Stimulated activated CD4-positive, alpha-beta T cell treated with anti-CD3 and anti-CD28 coated beads, Interleukin-4, amount 100 ng/mL, for 24 hours (primary cell): ENCODE measurements at regions not wholly inside any gene's neighbourhood (a gene's known extent, or its start where the extent isn't known, plus 50 kb on each side); places are given as distances from the start of the nearest gene placed in this dataset.
"Not testable (repeated sequence)": the region's sequence is repeated elsewhere in the genome, so short reads cannot be mapped to it uniquely, and the experiment has no call there.

Source experiments
- DNase-seq: peaks from one replicate; pipeline ENCODE4 v3.0.0-alpha.2; 2020

DNA sequence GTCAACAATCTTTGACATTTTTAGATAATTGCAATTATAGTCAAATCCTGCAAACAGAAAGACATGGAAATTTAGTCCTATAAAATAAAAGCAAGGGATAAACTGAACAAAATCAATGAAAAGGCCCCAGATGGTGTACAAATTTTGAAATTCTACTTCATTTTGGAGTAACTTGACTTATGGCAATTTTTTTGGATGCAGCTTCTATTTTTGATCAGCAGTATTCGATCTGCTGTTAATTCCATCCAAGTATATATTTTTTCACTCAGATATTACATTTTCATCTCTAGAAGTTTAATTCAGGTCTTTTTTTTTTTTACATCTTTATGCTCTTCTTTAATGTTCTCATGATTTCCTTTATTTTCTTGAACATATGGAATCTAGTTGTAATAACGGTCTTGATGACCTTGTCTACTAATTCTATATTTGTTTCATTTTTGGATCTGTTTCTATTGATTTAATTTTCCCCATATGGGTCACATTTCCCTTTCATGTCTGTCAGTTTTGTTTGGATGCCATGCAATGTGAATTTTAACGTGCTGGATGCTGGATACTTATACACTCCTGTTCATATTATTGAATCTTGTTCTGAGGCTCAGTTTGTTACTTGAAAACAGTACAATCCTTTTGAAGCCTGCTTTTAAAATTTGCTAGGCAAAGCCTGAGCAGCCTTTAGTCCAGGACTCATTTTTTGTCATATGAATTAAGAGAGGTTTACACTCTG, 164.3 kb upstream of the FAM3C start:
- no peak for DNase-seq

DNA sequence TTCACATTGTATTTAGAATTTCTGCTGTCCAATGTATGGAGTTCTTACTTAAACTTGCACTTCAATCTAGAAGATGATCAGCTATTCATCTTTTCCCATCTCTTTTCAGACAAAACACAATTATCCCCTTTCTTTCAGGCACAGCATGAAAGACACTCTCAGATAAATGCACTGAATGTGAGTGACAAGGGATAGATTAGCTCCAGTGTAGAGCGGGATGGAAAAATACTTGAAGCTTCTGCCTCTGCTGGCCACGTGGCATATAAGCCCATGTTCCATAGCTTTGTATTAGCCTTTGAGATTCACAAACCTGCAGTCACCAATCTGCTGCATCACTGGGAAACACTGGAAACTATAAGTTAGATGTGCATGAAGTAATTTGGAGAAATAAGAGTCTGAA, 162.2 kb upstream of the FAM3C start:
- no peak for DNase-seq

DNA sequence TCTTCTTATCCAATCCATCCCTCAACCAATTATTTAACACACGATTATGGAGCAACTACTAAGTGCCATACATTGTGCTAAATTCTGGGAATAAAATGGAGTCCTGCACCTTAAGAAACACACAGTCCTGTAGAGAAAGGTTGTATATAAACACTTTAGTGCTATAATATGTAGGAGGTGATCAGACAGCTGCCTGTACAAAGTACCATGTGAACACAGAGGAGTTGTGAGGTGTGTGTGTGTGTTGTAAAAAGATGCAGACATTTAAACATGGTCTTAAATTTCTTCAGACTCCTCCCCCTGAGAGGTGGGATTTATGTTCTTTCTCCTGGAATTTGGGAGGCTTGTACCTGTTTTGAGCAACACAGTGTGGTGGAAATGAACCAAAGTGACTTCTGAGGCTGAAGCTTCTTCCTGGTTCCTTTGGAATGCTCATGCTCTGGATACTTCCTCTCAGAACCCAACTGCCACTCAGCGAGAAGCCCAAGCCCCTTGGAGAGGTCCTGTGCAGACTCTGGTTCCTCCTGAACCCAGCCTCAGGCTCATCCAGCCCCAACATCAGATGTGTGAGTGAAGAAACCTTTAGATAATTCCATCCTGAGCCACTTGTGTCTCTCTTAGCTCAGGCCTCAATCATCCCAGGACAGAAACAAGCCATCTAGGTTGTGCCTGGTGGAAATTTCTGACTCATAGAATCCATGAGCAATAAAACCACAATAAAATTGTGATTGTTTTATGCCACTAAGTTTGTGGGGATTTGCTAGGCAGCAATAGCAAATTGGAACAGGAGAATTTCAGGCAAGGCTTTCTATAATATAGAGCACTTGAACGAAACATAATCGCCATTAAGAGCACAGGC, 161.2 kb upstream of the FAM3C start:
- no peak for DNase-seq

DNA sequence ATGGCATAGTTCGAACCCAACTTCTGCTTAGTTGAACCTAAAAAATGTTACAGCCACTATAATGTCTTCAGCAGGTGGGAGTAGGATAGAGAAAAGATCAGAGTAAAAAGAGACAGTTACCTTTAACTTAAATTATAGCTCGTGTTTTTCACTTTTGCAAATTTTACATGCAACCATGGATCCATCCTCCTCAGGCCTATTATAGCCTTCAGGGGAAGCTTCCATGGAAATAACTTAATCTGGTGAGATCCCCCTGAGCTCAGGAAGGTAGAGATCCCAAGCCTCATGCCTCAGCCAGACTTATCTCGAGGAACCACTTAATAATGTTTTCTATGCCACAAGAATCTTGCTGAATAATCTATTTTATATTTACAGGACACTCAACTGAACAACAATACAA, 159.4 kb upstream of the FAM3C start:
- DNase-seq = no peak

DNA sequence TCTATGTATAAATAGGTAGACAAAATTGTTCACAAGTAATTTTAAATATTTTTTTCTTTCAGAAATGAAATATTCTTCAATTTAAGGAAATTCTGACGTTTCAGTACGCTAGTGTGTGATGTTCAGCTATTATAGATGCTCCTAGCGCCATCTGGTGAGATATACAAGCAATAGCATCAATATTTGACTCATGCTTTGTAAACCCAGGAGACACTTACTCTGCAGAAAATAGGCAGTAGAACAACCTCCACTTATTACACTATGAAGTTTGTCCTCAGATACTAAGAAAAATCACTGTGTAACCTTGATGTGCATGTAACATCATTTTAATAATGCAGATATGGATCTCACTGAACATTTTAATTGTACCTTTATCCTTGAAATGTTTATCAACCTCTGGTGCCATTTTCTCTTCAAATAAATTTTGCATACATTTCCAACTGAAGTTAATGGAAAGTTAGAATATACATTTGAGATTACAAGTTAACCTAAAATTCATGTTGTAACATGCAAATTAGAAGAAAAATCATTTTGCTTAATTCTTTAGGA, 151.5 kb upstream of the FAM3C start:
- no peak for DNase-seq

DNA sequence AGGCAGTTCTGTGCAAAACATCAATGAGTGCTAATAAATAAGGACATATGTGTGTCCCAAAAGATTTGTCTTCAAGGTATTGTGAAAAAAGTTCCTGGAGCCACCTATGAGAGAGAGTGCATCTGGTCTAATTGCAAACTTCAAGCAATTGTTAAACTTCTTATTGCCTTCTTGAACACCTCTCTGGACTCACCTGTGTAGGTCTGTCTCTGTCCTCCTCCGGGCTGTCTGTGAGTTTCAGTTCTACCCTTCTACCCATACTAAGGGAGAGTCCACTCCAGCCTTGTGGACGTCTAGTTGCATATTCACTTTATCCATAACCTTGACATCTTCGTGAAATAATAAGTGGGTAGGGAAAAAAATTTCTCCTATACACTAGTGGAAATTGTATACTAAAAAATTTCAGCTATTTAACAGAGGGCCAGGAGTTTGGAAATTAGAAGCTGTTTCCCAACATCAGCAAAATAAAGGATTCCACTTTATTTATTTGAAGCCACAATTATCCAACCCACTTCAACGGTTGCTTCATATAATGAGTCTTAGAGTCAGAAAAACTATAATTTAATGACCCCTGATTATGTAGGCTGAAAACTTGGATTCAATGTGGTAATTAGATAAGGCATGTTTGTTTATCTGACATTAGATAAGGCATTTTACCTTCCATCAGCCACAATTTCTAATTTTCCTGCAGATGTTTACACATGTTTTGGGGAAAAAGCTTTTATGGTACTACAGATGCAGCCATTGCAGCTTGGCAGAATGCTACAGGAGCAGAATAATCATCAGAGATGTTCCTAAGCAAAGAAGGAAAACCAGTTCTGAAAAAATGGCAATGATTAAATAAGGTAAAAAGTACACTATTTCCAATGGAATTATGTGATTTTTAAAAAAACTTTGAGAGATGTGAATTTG, 150.8 kb upstream of the FAM3C start:
- no peak for DNase-seq

DNA sequence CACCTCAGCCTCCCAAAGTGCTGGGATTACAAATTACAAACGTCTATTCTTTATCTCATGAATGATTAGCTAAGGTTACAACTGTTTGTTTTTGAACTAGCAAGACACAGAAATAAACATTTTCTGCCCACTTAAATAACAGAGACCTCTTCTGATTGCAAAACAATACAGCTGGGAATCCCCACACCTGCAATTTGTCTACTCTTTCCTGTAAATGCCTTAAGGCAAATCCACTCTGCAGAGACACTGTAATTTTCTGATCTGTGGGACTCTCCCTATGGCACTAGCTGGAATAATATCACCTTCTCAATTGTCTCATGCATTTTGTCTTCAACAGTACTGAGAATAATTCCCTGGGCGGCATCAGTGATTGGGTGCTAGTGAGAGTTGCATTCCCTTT, 149.3 kb upstream of the FAM3C start:
- no peak for DNase-seq

DNA sequence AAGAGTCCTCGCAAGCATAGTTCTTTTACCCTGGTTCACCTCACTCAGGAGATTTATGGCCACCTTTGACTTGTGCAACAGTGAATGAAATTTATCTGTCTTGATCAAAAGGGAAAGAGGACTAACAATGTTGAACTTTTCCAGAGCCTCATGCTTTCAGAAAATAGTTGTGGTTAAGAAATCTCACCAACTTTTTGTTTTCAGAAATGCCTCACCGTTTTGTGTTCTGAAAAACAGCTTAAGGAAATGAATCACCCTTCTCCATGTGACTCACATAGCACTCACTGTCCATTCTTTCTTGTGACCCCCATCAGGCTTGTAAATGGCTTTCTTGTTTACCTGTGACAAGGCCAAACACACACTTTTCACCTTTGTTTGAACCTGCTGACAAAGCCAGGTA, 148.6 kb upstream of the FAM3C start:
- DNase-seq = peak; percentile 15

DNA sequence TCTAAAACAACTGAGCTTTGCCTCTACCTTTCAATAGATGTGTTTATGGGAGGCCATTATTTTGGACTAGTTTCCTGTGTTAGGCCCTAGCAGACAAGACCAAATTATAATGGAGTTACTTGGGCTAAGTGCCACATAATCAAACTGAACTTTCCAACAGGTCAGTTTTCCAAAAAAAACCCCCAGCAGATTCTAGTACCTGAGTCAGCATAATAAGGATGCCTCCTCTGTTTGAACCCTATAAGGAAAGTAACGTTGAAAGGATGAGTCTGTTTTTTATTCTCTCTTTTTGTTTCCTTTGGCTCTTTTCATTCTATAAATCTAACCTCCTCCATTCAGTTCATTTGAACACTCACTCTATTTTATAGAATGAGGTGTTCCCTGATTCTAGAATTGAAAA, 148.1 kb upstream of the FAM3C start:
- DNase-seq = no peak

DNA sequence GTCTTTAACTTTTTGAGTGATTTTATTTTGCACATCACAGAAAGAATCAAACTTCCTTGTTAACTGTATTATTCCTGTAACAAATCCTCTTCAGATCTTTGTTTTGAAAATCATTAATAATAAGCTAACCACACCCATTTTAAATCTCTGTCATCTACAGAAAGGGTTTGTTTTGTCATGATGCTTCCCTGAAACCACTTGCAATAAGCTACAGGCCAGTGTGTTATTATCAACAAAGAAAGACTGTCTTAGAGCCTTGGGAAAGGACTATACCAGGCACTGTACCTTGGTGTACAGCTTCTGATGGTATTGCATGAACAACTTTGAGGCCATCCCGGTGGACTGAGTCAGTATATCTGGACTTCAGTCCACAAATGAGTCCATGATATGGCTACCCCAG, 145.3 kb upstream of the FAM3C start:
- DNase-seq = no peak

DNA sequence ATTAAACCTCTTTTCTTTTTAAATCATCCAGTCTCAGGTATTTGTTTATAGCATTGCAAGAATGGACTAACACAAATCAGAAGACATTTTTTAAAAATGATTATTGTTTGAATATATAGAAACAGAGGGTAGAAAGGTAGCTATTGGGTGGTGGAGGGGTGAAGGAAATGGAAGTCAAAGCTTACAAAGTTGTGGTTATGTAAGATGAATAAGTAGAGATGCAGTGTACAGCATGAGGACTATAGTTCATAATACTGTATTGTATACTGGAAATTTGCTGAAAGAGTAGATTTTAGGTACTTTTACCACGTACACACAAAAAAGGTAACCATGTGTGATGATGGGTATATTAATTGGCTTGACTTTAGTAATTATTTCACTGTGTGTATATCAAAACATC, 144.0 kb upstream of the FAM3C start:
- DNase-seq = no peak

DNA sequence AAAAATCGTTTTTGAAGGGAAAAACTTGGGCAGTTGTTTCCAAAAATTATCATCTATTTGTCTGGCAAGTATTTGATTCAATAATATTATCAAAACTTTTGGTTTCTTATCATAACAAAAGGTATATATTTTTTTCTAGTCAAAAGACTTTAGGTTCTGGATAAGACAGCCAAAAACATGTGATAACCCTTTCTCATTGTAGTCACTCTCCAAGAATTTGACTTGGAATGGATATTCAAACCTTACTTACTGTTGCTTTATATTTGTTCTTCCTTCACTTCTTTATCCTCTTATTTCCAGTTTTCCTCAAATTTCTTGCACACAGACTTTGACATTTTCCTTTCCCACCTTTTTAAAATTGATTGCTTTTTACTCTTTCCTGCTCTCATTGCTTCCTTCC, 140.9 kb upstream of the FAM3C start:
- DNase-seq = no peak

DNA sequence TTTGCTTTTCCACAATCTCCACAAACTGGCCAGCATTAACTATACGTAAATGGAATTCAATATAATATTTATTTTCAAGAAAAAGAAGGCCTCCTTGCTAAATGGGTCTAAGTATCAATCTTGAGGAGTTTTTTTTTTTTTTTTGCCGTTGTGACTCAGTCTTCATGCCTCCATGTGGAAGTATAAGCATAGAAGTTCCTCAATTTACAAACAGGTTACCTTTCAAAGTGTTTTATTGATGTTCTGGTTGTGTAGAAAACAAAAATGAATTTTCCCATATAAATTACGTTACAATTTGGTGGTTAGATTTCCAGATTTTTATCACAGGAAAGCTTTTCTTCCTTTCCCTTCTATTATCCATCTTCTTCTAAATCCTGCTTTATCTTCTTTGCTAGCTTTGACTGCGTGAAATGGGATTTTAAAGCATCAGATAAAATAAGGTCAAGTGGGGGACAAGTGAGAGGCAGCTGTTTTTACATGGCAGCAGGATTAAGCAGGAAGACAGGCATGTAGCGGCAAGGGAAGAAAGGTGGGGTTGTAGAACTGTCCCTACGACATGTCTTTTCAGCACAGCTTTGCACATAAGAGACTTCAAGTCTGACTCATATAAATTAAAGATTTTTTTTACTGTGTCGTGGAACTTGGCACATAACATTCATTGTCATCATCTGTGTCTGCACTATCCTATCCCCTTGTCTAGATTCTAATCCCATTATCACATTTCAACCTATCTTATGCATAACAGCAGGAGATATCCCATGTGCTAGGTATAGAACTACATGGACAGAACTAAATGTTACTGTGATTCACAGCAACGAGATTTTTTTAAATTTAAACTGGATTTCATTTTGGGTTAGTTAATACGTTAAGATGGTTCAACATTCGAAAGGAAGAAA, 135.3 kb upstream of the FAM3C start:
- no peak for DNase-seq

DNA sequence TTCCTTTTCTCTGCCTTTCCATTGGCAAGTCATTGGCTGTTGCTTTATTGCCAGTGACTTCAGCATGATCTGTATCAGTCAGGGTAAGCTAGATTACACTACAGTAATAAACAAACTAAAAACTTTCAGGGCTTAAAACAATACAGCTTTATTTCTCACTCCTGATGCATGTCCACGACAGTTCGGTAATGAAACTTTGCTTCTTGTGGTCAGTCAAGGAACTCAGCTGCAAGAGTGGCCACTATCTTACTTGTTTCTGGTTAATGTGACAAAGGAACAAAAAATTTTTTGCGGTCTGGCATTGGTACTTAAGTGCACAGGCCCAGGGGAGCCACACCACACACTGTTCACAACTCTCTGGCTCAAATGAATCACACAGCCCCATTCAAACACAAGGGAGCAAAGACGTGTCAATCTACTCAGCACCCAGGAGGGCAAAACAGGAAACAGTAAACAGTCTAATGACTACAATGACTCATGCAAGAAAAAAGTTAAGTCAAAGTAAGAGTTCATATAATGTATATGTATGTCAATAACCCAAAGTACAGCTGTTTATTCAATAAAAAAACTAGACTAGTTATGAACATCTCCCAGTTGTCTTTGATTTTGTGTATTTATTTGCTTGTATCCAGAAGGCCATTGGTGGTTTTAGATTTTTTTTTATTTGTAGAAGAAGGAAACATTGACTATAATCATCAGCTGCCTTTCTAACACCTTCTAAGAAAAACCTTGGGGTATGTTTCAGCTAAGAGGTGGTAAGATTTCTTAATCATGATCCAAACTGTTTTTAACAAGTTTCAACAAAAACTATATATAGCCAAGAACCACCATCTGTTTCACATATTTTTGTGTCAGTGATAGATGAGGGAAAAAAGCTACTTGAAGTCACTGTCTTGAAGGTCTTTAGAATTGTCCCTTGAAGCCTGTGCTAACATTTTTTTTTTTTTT, 134.4 kb upstream of the FAM3C start:
- peak; percentile 64 for DNase-seq

DNA sequence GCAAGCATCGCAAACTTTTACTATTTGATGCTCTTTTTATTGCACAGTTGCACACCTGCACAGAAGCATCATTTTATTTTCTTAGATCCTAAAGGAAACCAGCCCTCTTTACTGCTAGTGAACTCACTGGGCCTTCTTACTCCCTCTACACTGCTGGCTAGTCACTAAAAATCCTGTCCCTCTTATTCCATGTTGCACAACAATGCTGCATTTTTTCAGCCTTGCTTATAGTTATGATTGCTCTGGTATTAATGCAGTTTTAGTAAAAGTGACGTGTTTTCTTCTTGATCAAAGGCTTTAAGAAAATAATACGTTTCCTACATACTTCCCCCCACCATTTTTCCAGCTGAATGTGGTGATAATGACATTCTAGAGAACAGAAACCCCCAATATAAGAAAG, 132.9 kb upstream of the FAM3C start:
- no peak for DNase-seq

DNA sequence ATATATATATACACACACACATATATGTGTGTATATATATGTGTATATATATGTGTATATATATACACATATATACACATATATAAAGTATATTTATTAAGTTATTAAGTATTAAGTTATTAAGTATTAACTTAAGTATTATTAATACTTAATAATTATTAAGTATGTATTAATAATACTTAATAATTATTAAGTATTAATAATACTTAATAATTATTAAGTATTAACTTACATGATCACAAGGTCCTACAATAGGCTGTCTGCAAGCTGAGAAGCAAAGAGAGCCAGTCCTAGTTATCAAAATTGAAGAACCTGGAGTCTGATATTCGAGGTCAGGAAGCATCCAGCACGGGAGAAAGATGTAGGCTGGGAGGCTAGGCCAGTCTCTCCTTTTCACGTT, 130.1 kb upstream of the FAM3C start:
- DNase-seq = not testable (repeated sequence)

DNA sequence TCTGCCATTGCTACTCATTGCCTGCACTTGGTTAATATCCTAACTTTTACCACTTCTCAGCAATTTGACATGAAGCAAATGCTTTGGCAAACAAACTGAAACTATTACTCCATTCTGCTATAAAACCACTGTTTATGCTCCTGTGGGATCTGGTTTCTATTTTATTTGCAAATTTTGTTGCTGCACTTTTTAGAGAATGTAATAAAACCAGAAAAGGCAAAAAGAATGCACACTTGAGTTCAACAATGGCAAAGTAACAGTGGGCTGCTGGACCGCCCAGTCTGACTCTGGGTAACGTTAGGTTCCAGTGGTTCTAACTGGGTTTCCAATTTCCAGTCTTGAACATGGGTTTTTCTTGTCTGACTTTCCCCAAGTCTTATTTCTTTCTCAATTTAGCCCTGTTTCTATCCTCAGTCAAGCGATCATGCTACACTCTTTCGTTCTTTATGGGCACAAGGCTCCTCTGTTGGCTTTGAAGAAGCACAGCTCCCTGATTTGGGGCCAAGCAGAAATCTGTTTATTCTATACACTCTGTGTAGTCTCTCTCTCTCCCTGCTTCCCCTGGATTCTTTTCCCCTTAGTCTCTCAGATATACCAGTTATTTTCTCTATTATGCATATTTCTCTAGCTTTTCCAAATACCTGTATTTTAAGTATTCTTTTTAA, 129.2 kb upstream of the FAM3C start:
- no peak for DNase-seq

DNA sequence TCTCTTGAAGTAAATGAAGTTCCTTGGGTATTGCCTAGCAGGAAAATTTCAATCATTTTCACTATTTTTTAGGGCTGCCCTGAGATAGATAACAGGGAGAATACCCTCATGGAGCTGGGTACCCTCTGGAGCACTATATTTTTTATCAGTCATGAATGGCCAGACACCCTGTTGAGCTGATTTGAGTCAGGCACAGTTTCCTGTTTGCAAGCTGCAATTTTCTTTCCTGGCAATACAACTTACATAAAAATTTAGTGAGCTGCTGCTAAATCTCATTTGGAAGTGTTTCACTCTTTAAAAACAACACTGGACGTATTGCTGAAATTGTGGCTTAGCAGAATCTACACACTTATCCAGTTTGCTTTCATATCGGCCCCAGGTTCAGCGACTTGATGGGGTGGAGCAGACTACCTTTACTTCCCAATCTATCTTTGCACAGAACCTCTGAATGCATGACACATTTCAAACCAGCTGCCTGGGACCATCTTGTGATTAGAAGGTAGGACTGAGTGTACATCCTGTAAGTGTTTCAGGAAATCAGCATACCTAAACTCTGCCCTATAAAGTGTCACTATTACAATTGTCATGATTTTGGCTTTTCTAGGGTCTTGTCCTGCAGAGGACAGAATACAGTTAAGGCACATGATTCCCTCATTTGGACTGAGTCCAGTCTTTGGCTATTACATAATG, 125.7 kb upstream of the FAM3C start:
- no peak for DNase-seq

DNA sequence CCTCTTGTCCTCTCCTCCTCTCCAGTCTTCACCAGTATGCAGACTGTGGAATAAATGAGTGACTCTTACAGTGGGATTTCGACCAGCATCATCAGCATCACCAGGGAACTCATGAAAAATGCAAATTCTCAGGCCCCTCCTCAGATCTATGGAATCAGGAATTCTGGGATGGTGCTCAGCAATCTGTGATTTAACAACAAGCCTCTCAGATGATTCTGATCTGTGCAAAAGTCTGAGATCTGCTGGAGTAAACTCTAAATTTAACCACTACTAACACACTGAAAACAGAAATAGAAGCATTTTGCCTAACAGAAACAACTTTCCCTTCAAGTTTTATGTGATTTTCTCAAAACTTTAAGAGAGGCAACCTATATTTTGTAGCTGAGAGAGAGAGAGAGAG, 124.8 kb upstream of the FAM3C start:
- DNase-seq = no peak
